ENCODE measurements at regions not wholly inside any gene's neighbourhood (a gene's known extent, or its start where the extent isn't known, plus 50 kb on each side); places are given as distances from the start of the nearest gene placed in this dataset.

GRCh38 chr7:46530081-46530750 is 609.1 kb upstream of the IGFBP3 start:
- intact Hi-C loops (cut with DNase I) = no loop called here
- H3K4me1 ChIP-seq = no peaks in the 10 kb centered on the region
- no peak for TF ChIP-seq CTCF (IDR thresholded peaks at IDR 0.05)
- no peak overlapping the region for H3K4me3 ChIP-seq
- H3K27ac ChIP-seq = no peak overlapping the region
- peaks cover 0 to 43% (median 3%) of the 10 kb centered on the region in 11 donors for H3K9me3 ChIP-seq
- H3K36me3 ChIP-seq = no peaks in the 10 kb centered on the region
- ATAC-seq (peak in 1 of 8 donors; percentile 67), DNase-seq (no peak)
- WGBS, 2 donors = 35 to 54% methylated on average over 4 of the region's 4 CpGs
- H3K27me3 ChIP-seq = no peaks in the 10 kb centered on the region

GRCh38 chr7:46527360-46527759 is 606.3 kb upstream of the IGFBP3 start:
- H3K36me3 ChIP-seq = no peaks in the 10 kb centered on the region
- H3K27me3 ChIP-seq = no peaks in the 10 kb centered on the region
- intact Hi-C loops (cut with DNase I) = no loop called here
- H3K27ac ChIP-seq = no peak overlapping the region
- no peaks in the 10 kb centered on the region for H3K4me1 ChIP-seq
- no peak for TF ChIP-seq CTCF (IDR thresholded peaks at IDR 0.05)
- H3K9me3 ChIP-seq = peaks cover 0 to 43% (median 3%) of the 10 kb centered on the region in 11 donors
- no peak for ATAC-seq
- H3K4me3 ChIP-seq = no peak overlapping the region
- DNase-seq = no peak

- 62 to 69% methylated on average over 5 of the region's 5 CpGs for WGBS, 2 donors
Measured at GRCh38 chr7:46525876-46526275, 604.8 kb upstream of the IGFBP3 start.

GRCh38 chr7:46524350-46524749 is 603.3 kb upstream of the IGFBP3 start:
- H3K27ac ChIP-seq = no peak overlapping the region
- no peak for TF ChIP-seq CTCF (IDR thresholded peaks at IDR 0.05)

More at GRCh38 chr7:46525876-46526275, 604.8 kb upstream of the IGFBP3 start:
- DNase-seq = no peak
- H3K27ac ChIP-seq = no peak overlapping the region
- no peak for ATAC-seq
- intact Hi-C loops (cut with DNase I) = no loop called here
- no peaks in the 10 kb centered on the region for H3K27me3 ChIP-seq
- no peaks in the 10 kb centered on the region for H3K36me3 ChIP-seq
- H3K4me3 ChIP-seq = no peak overlapping the region
- no peaks in the 10 kb centered on the region for H3K4me1 ChIP-seq
- no peak for TF ChIP-seq CTCF (IDR thresholded peaks at IDR 0.05)
- peaks cover 0 to 34% (median 3%) of the 10 kb centered on the region in 11 donors for H3K9me3 ChIP-seq

More at GRCh38 chr7:46524350-46524749, 603.3 kb upstream of the IGFBP3 start:
- ATAC-seq (no peak), DNase-seq (no peak)
- intact Hi-C loops (cut with DNase I) = no loop called here
- Histone ChIP-seq H3K9me3 (peaks cover 0 to 26% (median 0%) of the 10 kb centered on the region in 11 donors), H3K36me3 (no peaks in the 10 kb centered on the region), H3K4me1 (no peaks in the 10 kb centered on the region), H3K4me3 (no peak overlapping the region), H3K27me3 (no peaks in the 10 kb centered on the region)
